Natural killer cell (primary cell): ENCODE measurements at regions not wholly inside any gene's neighbourhood (a gene's known extent, or its start where the extent isn't known, plus 50 kb on each side); places are given as distances from the start of the nearest gene placed in this dataset.

Experiments used
- ATAC-seq, 3 donors: fragments of 150-1000 bp in 2 of 3; fragments of 200-7000 bp in 1 of 3; cut with Tn5 transposase; 1 replicate in 1 of 3; 2 replicates in 2 of 3; pipeline ENCODE4 v1.10.0; 2021; ENCODE audit warnings: mild to moderate bottlenecking in 2 of 3, moderate library complexity in 2 of 3
- DNase-seq, 2 donors: peaks; one replicate each; pipeline versions ENCODE4 v3.0.0 to v3.0.0-alpha.2; 2013 to 2021; ENCODE audit warnings: mixed read lengths in 1 of 2
- H3K27ac ChIP-seq: one replicate; pipeline ENCODE4 v1.5.1; 2013; ENCODE audit warnings: mild to moderate bottlenecking, low read length
- H3K27me3 ChIP-seq: one replicate; pipeline ENCODE4 v1.6.1; 2013; ENCODE audit warnings: low read length; ENCODE audit not compliant: control insufficient read depth, insufficient read depth
- H3K36me3 ChIP-seq: one replicate; pipeline ENCODE4 v1.6.1; 2013; ENCODE audit warnings: low read length; ENCODE audit not compliant: control insufficient read depth, insufficient read depth
- H3K4me1 ChIP-seq: one replicate; pipeline ENCODE4 v1.6.1; 2013; ENCODE audit warnings: low read length; ENCODE audit not compliant: control insufficient read depth, insufficient read depth
- H3K4me3 ChIP-seq: one replicate; pipeline ENCODE4 v1.5.1; 2013; ENCODE audit warnings: low read length
- H3K9me3 ChIP-seq: one replicate; pipeline ENCODE4 v1.6.1; 2013; ENCODE audit warnings: low read length; ENCODE audit not compliant: control insufficient read depth, insufficient read depth
- H3K27ac Mint-ChIP-seq, 2 donors: one replicate each; pipeline ENCODE4 v1.8.0; 2022; ENCODE audit warnings: mild to moderate bottlenecking in 2 of 2, mixed read lengths in 2 of 2, moderate library complexity in 1 of 2
- H3K27me3 Mint-ChIP-seq, 2 donors: one replicate each; pipeline ENCODE4 v1.8.0; 2022; ENCODE audit warnings: low read depth in 2 of 2, mixed read lengths in 2 of 2
- H3K36me3 Mint-ChIP-seq: one replicate; pipeline ENCODE4 v1.8.0; 2022; ENCODE audit warnings: mixed read lengths
- H3K4me1 Mint-ChIP-seq, 2 donors: one replicate each; pipeline ENCODE4 v1.8.0; 2022; ENCODE audit warnings: mixed read lengths in 2 of 2
- H3K4me3 Mint-ChIP-seq: one replicate; pipeline ENCODE4 v1.8.0; 2022; ENCODE audit warnings: mild to moderate bottlenecking, moderate library complexity, mixed read lengths
- H3K9me3 Mint-ChIP-seq, 2 donors: one replicate each; pipeline ENCODE4 v1.8.0; 2022; ENCODE audit warnings: mixed read lengths in 2 of 2
- CTCF ChIP-seq: fragments of 200-600 bp; IDR thresholded peaks from one replicate; pipeline ENCODE4 v1.8.0; 2022; ENCODE audit warnings: antibody characterized with exemption
- WGBS: methylation state at CpG from one replicate; pipeline ENCODE4 v1.1.7; 2013; ENCODE audit warnings: missing lambda C conversion rate; ENCODE audit not compliant: insufficient coverage; 5-methylcytosine and 5-hydroxymethylcytosine counted together
- intact Hi-C: fragments of 100-400 bp; cut with micrococcal nuclease; formaldehyde crosslinking; loops from one replicate; pipeline ENCODE4 v1.14.2; 2022

GRCh38 chr11:106281455-106282173, 204.2 kb downstream of the AASDHPPT start:
- H3K27ac ChIP-seq: no peak overlapping the region
- Mint-ChIP-seq H3K27ac (no peak overlapping the region), H3K9me3 (peaks cover 14% of the 10 kb centered on the region in 2 donors), H3K36me3 (no peaks in the 10 kb centered on the region), H3K4me3 (no peak overlapping the region), H3K27me3 (no peaks in the 10 kb centered on the region), H3K4me1 (no peaks in the 10 kb centered on the region)
- WGBS: 100% methylated on average over 2 of the region's 3 CpGs
- intact Hi-C loops: no loop called here
- H3K4me3 ChIP-seq: no peak overlapping the region
- DNase-seq (no peak), ATAC-seq (no peak)
- no peaks in the 10 kb centered on the region for H3K27me3 ChIP-seq
- H3K9me3 ChIP-seq: no peaks in the 10 kb centered on the region
- H3K36me3 ChIP-seq: no peaks in the 10 kb centered on the region
- no peak for TF ChIP-seq CTCF
- H3K4me1 ChIP-seq: no peaks in the 10 kb centered on the region

GRCh38 chr11:106286881-106287504, 209.5 kb downstream of the AASDHPPT start:
- Mint-ChIP-seq H3K27ac (no peak overlapping the region), H3K27me3 (no peaks in the 10 kb centered on the region), H3K4me3 (no peak overlapping the region), H3K9me3 (peaks cover 16 to 21% of the 10 kb centered on the region in 2 donors), H3K36me3 (no peaks in the 10 kb centered on the region), H3K4me1 (no peaks in the 10 kb centered on the region)
- H3K36me3 ChIP-seq: no peaks in the 10 kb centered on the region
- TF ChIP-seq CTCF: no peak
- no peaks in the 10 kb centered on the region for H3K9me3 ChIP-seq
- no peak overlapping the region for H3K4me3 ChIP-seq
- H3K4me1 ChIP-seq: no peaks in the 10 kb centered on the region
- intact Hi-C loops: no loop called here
- no peak for ATAC-seq
- no peak for DNase-seq
- 63% methylated on average over 3 of the region's 3 CpGs for whole genome bisulfite sequencing
- no peaks in the 10 kb centered on the region for H3K27me3 ChIP-seq
- no peak overlapping the region for H3K27ac ChIP-seq

GRCh38 chr11:106288057-106288456, 210.6 kb downstream of the AASDHPPT start:
- no peak for TF ChIP-seq CTCF
- H3K4me3 ChIP-seq: no peak overlapping the region
- 82% methylated on average over 2 of the region's 3 CpGs for WGBS
- intact Hi-C loops: no loop called here
- Mint-ChIP-seq H3K27me3 (no peaks in the 10 kb centered on the region), H3K27ac (no peak overlapping the region), H3K36me3 (no peaks in the 10 kb centered on the region), H3K4me1 (no peaks in the 10 kb centered on the region), H3K9me3 (peaks cover 14 to 18% of the 10 kb centered on the region in 2 donors), H3K4me3 (no peak overlapping the region)
- no peak for DNase-seq
- no peaks in the 10 kb centered on the region for H3K36me3 ChIP-seq
- no peaks in the 10 kb centered on the region for H3K9me3 ChIP-seq
- no peak for ATAC-seq
- no peak overlapping the region for H3K27ac ChIP-seq
- no peaks in the 10 kb centered on the region for H3K27me3 ChIP-seq
- no peaks in the 10 kb centered on the region for H3K4me1 ChIP-seq
